A549 (cell line): ENCODE measurements at regions not wholly inside any gene's neighbourhood (a gene's known extent, or its start where the extent isn't known, plus 50 kb on each side); places are given as distances from the start of the nearest gene placed in this dataset.

ENCODE experiments used
- CTCF ChIP-seq: fragments of >200 bp; sonication (Bioruptor Twin); formaldehyde crosslinking; IDR thresholded peaks from 3 replicates; pipeline ENCODE4 v1.5.1; 2016
- USF2 ChIP-seq: fragments of 450-650 bp; IDR thresholded peaks from 2 replicates; pipeline ENCODE4 v1.6.1; 2014; ENCODE audit warnings: antibody characterized with exemption

DNA sequence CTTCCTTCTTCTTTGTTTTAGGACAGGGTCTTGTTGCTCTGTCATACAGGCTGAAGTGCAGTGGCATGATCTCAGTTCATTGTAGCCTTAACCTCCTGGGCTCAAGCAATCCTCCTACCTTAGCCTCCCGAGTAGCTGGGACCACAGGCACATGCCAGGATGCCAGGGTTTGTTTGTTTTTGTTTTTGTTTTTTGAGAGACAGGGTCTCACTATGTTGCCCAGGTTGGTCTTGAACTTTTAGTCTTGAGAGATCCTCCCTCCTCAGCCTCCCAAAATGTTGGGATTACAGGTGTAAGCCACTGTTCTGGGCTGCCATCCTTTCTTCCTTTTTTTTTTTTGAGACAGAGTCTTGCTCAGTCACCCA, 56.5 kb upstream of the SLC45A1 start:
- TF ChIP-seq CTCF = no peak
- TF ChIP-seq USF2 = no peak
